Ramos (cell line): ENCODE measurements at regions not wholly inside any gene's neighbourhood (a gene's known extent, or its start where the extent isn't known, plus 50 kb on each side); places are given as distances from the start of the nearest gene placed in this dataset.
"Not testable (repeated sequence)": the region's sequence is repeated elsewhere in the genome, so short reads cannot be mapped to it uniquely, and the experiment has no call there.

ENCODE experiments used
- in situ Hi-C: fragments of 300-500 bp; cut with MboI; formaldehyde crosslinking; loops from one replicate; pipeline ENCODE4 v1.14.3; 2022; ENCODE audit warnings: low sequenced_read_pairs; ENCODE audit not compliant: unreplicated experiment

- in situ Hi-C loops = no loop called here
These were observed 72.3 kb upstream of the ZNF746 start for GRCh38 chr7:149569726-149570422.

- in situ Hi-C loops = no loop called here
These were observed 71.6 kb upstream of the ZNF746 start for GRCh38 chr7:149569025-149569725.

- in situ Hi-C loops = no loop called here
These were observed 70.6 kb upstream of the ZNF746 start for GRCh38 chr7:149568218-149568617.

GRCh38 chr7:149566103-149566502 is 68.5 kb upstream of the ZNF746 start:
- in situ Hi-C loops = no loop called here

- in situ Hi-C loops = no loop called here
These were observed 67.4 kb upstream of the ZNF746 start for GRCh38 chr7:149565096-149565382.

GRCh38 chr7:149564340-149565095 is 66.9 kb upstream of the ZNF746 start:
- in situ Hi-C loops = no loop called here

GRCh38 chr7:149562602-149563001 is 65.0 kb upstream of the ZNF746 start:
- in situ Hi-C loops = no loop called here

- in situ Hi-C loops = no loop called here
These were observed 63.5 kb upstream of the ZNF746 start for GRCh38 chr7:149561072-149561471.

GRCh38 chr7:149559711-149560110 is 62.1 kb upstream of the ZNF746 start:
- in situ Hi-C loops = no loop called here

- in situ Hi-C loops = no loop called here
These were observed 60.7 kb upstream of the ZNF746 start for GRCh38 chr7:149558149-149558861.

GRCh38 chr7:149556525-149556924 is 58.9 kb upstream of the ZNF746 start:
- in situ Hi-C loops = not testable (repeated sequence)

GRCh38 chr7:149554821-149555220 is 57.2 kb upstream of the ZNF746 start:
- in situ Hi-C loops = not testable (repeated sequence)

- in situ Hi-C loops = not testable (repeated sequence)
These were observed 56.4 kb upstream of the ZNF746 start for GRCh38 chr7:149553991-149554390.

- in situ Hi-C loops = no loop called here
These were observed 55.2 kb upstream of the ZNF746 start for GRCh38 chr7:149552799-149553198.
